ENCODE measurements at regions not wholly inside any gene's neighbourhood (a gene's known extent, or its start where the extent isn't known, plus 50 kb on each side); places are given as distances from the start of the nearest gene placed in this dataset.

- Histone ChIP-seq H3K36me3 (ENCODE audit: control insufficient read depth in 1 of 2, insufficient read depth in 2 of 2, low read length in 2 of 2) (no peaks in the 10 kb centered on the region), H3K27me3 (ENCODE audit: insufficient read depth, low read length) (peaks cover 68% of the 10 kb centered on the region), H3K27ac (ENCODE audit: low read depth, low read length) (no peak overlapping the region), H2AFZ (ENCODE audit: low read depth, low read length, poor library complexity, severe bottlenecking) (no peak overlapping the region), H3K9ac (ENCODE audit: low read length) (no peak overlapping the region), H3K79me2 (ENCODE audit: insufficient read depth, low read length) (no peaks in the 10 kb centered on the region), H4K20me1 (ENCODE audit: insufficient read depth) (no peaks in the 10 kb centered on the region), H3K4me1 (ENCODE audit: control insufficient read depth in 1 of 2, insufficient read depth in 2 of 2, low read length in 2 of 2) (no peaks in the 10 kb centered on the region), H3K9me3 (ENCODE audit: control insufficient read depth in 1 of 2, insufficient read depth in 1 of 2, low read depth in 1 of 2, low read length in 2 of 2) (no peaks in the 10 kb centered on the region), H3K4me3 (replicated peaks in 1 of 2; ENCODE audit: low read depth in 1 of 2, low read length in 2 of 2) (no peak overlapping the region), H3K9me2 (ENCODE audit: insufficient read depth) (no peaks in the 10 kb centered on the region), H3K4me2 (ENCODE audit: low read length) (no peak overlapping the region)
- ChIA-PET RAD21 (ENCODE audit: low non-redundant PET in 1 of 2, low total read pairs in 2 of 2, uncharacterized antibody in 2 of 2, unreplicated experiment in 2 of 2) (no interaction called here), CTCF (no interaction called here), POLR2A (no interaction called here)
- BruUV-seq (replicated peaks), result no TSS peak
- DNase-seq (ENCODE audit: low read depth, low spot score) (no peak), ATAC-seq (no peak)
- TF ChIP-seq SP1 (IDR thresholded peaks at IDR 0.05; ENCODE audit: low read depth), result no peak
- no peak for TF ChIP-seq SRF (IDR thresholded peaks at IDR 0.05; ENCODE audit: low read depth)
- TF ChIP-seq EZH2phosphoT487 (IDR thresholded peaks at IDR 0.05; ENCODE audit: borderline replicate concordance), result no peak
- TF ChIP-seq ATF3 (IDR thresholded peaks at IDR 0.05), result no peak
- TF ChIP-seq POLR2AphosphoS5 (IDR thresholded peaks at IDR 0.05; ENCODE audit: low read depth, low read length), result no peak
- TF ChIP-seq EZH2 (IDR thresholded peaks at IDR 0.05), result no peak
- no peak for TF ChIP-seq YY1 (IDR thresholded peaks at IDR 0.05; ENCODE audit: extremely low read depth, insufficient replicate concordance, low read depth, low read length)
- TF ChIP-seq TCF7L2 (IDR thresholded peaks at IDR 0.05; ENCODE audit: borderline replicate concordance, extremely low read depth, insufficient read depth, insufficient read length), result no peak
- TF ChIP-seq CBX3 (IDR thresholded peaks at IDR 0.05; ENCODE audit: low read depth), result no peak
- no peak for TF ChIP-seq FOSL1 (IDR thresholded peaks at IDR 0.05; ENCODE audit: low read depth)
- intact Hi-C loops (cut with micrococcal nuclease), result no loop called here
Measured at GRCh38 chr1:38300616-38301015, 254.0 kb upstream of the POU3F1 start.

DNA sequence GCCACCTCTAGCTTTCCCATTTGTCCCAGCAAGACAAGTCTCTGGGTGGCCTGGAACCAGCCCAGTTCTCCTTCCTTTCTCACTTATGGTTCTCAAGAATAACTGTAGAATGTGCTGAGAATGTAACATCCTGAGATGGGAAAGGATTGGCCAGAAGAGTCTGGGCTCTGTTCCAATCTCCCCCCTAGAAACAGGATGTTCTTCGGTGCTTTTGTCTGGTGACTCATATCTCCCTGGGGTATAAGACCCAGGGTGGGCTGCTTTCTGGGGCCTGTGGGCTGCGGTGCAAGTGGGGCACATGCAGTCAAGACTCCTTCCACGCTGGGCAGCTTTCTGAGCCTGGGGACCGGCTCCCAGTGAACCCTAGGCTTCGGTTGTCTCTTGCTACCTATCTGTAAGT, 251.2 kb upstream of the POU3F1 start:
- Histone ChIP-seq H3K9ac (ENCODE audit: low read length) (no peak overlapping the region), H3K4me3 (replicated peaks in 1 of 2; ENCODE audit: low read depth in 1 of 2, low read length in 2 of 2) (no peak overlapping the region), H3K4me1 (ENCODE audit: control insufficient read depth in 1 of 2, insufficient read depth in 2 of 2, low read length in 2 of 2) (no peaks in the 10 kb centered on the region), H3K9me2 (ENCODE audit: insufficient read depth) (no peaks in the 10 kb centered on the region), H3K79me2 (ENCODE audit: insufficient read depth, low read length) (no peaks in the 10 kb centered on the region), H3K27me3 (ENCODE audit: insufficient read depth, low read length) (peaks cover 58% of the 10 kb centered on the region), H3K4me2 (ENCODE audit: low read length) (no peak overlapping the region), H3K9me3 (ENCODE audit: control insufficient read depth in 1 of 2, insufficient read depth in 1 of 2, low read depth in 1 of 2, low read length in 2 of 2) (no peaks in the 10 kb centered on the region), H3K27ac (ENCODE audit: low read depth, low read length) (no peak overlapping the region), H3K36me3 (ENCODE audit: control insufficient read depth in 1 of 2, insufficient read depth in 2 of 2, low read length in 2 of 2) (no peaks in the 10 kb centered on the region), H4K20me1 (ENCODE audit: insufficient read depth) (no peaks in the 10 kb centered on the region), H2AFZ (ENCODE audit: low read depth, low read length, poor library complexity, severe bottlenecking) (no peak overlapping the region)
- CTCF ChIA-PET, result no interaction called here
- ATAC-seq (no peak), DNase-seq (ENCODE audit: low read depth, low spot score) (no peak)
- RAD21 ChIA-PET (ENCODE audit: low non-redundant PET in 1 of 2, low total read pairs in 2 of 2, uncharacterized antibody in 2 of 2, unreplicated experiment in 2 of 2), result no interaction called here
- intact Hi-C loops (cut with micrococcal nuclease), result no loop called here
- POLR2A ChIA-PET, result no interaction called here
- no TSS peak for BruUV-seq (replicated peaks)
- TF ChIP-seq ZNF274 (IDR thresholded peaks at IDR 0.05; ENCODE audit: low read depth, low read length), result no peak
- no peak for TF ChIP-seq EZH2phosphoT487 (IDR thresholded peaks at IDR 0.05; ENCODE audit: borderline replicate concordance)
- TF ChIP-seq SP1 (IDR thresholded peaks at IDR 0.05; ENCODE audit: low read depth), result no peak
- no peak for TF ChIP-seq YY1 (IDR thresholded peaks at IDR 0.05; ENCODE audit: extremely low read depth, insufficient replicate concordance, low read depth, low read length)
- no peak for TF ChIP-seq EZH2 (IDR thresholded peaks at IDR 0.05)
- TF ChIP-seq SIN3A (IDR thresholded peaks at IDR 0.05; ENCODE audit: low read depth), result no peak
- no peak for TF ChIP-seq POLR2AphosphoS5 (IDR thresholded peaks at IDR 0.05; ENCODE audit: low read depth, low read length)
- TF ChIP-seq ZBTB33 (IDR thresholded peaks at IDR 0.05; ENCODE audit: extremely low read depth, insufficient replicate concordance, low read length), result no peak
- TF ChIP-seq FOSL1 (IDR thresholded peaks at IDR 0.05; ENCODE audit: low read depth), result no peak
- TF ChIP-seq RAD21 (IDR thresholded peaks at IDR 0.05; ENCODE audit: low read depth), result no peak
- no peak for TF ChIP-seq CEBPB (IDR thresholded peaks at IDR 0.05; ENCODE audit: low read depth)
- TF ChIP-seq POLR2A (IDR thresholded peaks at IDR 0.05; ENCODE audit: borderline replicate concordance, extremely low read depth, insufficient read depth, insufficient read length), result no peak
